ENCODE measurements at regions not wholly inside any gene's neighbourhood (a gene's known extent, or its start where the extent isn't known, plus 50 kb on each side); places are given as distances from the start of the nearest gene placed in this dataset.
"Not testable (repeated sequence)": the region's sequence is repeated elsewhere in the genome, so short reads cannot be mapped to it uniquely, and the experiment has no call there.

DNA sequence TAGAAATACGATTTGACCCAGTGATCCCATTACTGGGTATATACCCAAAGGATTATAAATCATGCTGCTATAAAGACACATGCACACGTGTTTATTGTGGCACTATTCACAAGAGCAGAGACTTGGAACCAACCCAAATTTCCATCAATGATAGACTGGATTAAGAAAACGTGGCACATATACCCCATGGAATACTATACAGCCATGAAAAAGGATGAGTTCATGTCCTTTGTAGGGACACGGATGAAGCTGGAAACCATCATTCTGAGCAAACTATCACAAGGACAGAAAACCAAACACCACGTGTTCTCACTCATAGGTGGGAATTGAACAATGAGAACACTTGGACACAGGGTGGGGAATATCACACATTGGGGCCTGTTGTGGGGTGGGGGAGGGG lies 1665.6 kb downstream of the PCDH9 start:
- TF ChIP-seq EZH2phosphoT487, CTCF (IDR thresholded peaks at IDR 0.05; ENCODE audit: low read length): not testable (repeated sequence)

All from MM.1S (cell line).